MM.1S (cell line): ENCODE measurements at regions not wholly inside any gene's neighbourhood (a gene's known extent, or its start where the extent isn't known, plus 50 kb on each side); places are given as distances from the start of the nearest gene placed in this dataset.

ENCODE experiments used
- CTCF ChIP-seq: fragments of 300-600 bp; sonication (generic); IDR thresholded peaks from 2 replicates; pipeline ENCODE4 v1.5.1; 2016; ENCODE audit warnings: antibody characterized with exemption, low read length, mixed read lengths
- EZH2 ChIP-seq: fragments of 300-600 bp; sonication (generic); optimal IDR thresholded peaks from 2 replicates; pipeline ENCODE3; 2017; ENCODE audit warnings: low read depth, mild to moderate bottlenecking, antibody characterized with exemption, low read length, mixed read lengths
- EZH2phosphoT487 ChIP-seq: fragments of 300-600 bp; sonication (generic); IDR thresholded peaks from 2 replicates; pipeline ENCODE4 v1.6.1; 2018; ENCODE audit warnings: antibody characterized with exemption, low read length

- TF ChIP-seq CTCF = no peak
- no peak for TF ChIP-seq EZH2phosphoT487
- TF ChIP-seq EZH2 = no peak
Measured at GRCh38 chr7:42650171-42650570, 261.7 kb downstream of the C7orf25 start.
